Hepatocyte (in vitro differentiated cells): ENCODE measurements at regions not wholly inside any gene's neighbourhood (a gene's known extent, or its start where the extent isn't known, plus 50 kb on each side); places are given as distances from the start of the nearest gene placed in this dataset.
A peak's percentile ranks its signal among the peaks of the same experiment; 100 is the strongest.

ENCODE experiments used
- EZH2 ChIP-seq: fragments of 200-600 bp; sonication (generic); IDR thresholded peaks from 2 replicates; pipeline ENCODE4 v1.6.1; 2016; ENCODE audit warnings: antibody characterized with exemption, mild to moderate bottlenecking, borderline replicate concordance
- TF ChIP-seq, protein P1 (sequence below): fragments of 200-600 bp; sonication (generic); IDR thresholded peaks from 2 replicates; pipeline ENCODE4 v1.5.1; 2016; ENCODE audit warnings: antibody characterized with exemption, mild to moderate bottlenecking; ENCODE audit not compliant: poor library complexity

DNA sequence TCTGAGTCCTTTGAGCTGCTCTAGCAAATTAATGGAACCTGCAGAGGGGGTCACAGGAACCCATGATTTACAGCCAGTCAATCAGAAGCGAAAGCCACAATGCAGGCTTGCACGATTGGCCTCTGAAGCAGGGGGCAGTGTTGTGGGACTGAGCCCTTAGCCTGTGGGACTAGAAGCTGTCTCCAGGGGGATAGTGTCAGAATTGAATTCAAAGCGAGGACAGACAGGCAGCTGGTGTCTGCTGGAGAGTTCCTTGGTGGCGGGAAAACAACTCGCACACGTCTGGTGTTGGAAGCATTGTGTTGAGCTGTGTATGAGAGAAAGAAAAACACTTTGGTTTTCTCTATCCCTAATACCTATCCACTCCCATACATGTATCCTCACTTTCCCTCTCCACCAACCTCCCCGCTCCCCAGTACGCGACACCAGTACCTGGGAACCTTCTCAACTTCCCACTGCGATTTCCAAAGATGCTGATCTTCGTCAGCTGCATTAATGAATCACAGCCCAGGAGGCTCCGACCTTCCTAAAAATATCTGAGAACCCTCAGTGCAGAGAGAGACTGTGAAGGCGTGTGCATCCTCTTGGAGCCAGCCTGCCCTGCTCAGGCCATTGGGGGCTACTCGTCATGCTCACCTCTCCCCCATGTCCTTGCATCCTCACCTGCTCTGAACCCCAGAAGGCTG lies 88.2 kb downstream of the HS1BP3 start:
- TF ChIP-seq, protein P1, sequence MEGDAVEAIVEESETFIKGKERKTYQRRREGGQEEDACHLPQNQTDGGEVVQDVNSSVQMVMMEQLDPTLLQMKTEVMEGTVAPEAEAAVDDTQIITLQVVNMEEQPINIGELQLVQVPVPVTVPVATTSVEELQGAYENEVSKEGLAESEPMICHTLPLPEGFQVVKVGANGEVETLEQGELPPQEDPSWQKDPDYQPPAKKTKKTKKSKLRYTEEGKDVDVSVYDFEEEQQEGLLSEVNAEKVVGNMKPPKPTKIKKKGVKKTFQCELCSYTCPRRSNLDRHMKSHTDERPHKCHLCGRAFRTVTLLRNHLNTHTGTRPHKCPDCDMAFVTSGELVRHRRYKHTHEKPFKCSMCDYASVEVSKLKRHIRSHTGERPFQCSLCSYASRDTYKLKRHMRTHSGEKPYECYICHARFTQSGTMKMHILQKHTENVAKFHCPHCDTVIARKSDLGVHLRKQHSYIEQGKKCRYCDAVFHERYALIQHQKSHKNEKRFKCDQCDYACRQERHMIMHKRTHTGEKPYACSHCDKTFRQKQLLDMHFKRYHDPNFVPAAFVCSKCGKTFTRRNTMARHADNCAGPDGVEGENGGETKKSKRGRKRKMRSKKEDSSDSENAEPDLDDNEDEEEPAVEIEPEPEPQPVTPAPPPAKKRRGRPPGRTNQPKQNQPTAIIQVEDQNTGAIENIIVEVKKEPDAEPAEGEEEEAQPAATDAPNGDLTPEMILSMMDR = peak; percentile 4
- no peak for TF ChIP-seq EZH2
